OCI-LY7 (cell line): ENCODE measurements at regions not wholly inside any gene's neighbourhood (a gene's known extent, or its start where the extent isn't known, plus 50 kb on each side); places are given as distances from the start of the nearest gene placed in this dataset.

Experiments used
- EZH2phosphoT487 ChIP-seq: fragments of 200-600 bp; sonication (generic); IDR thresholded peaks from 2 replicates; pipeline ENCODE4 v1.6.1; 2018; ENCODE audit warnings: low read depth, borderline replicate concordance, mild to moderate bottlenecking, mixed run types, antibody characterized with exemption, low read length, moderate library complexity, mixed read lengths
- TF ChIP-seq, protein P1 (sequence below): fragments of 200-600 bp; sonication (generic); conservative IDR thresholded peaks from 2 replicates; pipeline ENCODE4 v1.5.1; 2014; ENCODE audit warnings: mild to moderate bottlenecking, antibody characterized with exemption, low read length, moderate library complexity, mixed read lengths

DNA sequence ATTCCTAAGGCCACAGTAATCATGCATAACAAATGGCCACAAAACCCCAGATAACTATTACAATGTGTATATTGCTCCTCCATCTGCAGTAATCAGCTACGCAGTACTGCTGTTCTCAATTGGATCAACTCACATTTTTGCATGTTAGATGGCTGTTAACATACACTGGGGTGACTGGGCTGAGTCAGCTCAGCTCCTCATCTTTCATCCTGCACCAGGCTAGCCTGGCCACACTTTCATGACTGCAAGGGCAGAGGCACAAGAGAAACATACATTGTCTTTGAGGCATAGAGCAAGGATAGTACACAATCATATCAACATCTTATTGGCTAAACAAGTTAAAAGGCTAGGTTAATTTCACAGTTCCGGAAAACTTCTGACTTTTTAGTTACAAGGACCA is 306.6 kb downstream of the SLC6A15 start:
- TF ChIP-seq, protein P1, sequence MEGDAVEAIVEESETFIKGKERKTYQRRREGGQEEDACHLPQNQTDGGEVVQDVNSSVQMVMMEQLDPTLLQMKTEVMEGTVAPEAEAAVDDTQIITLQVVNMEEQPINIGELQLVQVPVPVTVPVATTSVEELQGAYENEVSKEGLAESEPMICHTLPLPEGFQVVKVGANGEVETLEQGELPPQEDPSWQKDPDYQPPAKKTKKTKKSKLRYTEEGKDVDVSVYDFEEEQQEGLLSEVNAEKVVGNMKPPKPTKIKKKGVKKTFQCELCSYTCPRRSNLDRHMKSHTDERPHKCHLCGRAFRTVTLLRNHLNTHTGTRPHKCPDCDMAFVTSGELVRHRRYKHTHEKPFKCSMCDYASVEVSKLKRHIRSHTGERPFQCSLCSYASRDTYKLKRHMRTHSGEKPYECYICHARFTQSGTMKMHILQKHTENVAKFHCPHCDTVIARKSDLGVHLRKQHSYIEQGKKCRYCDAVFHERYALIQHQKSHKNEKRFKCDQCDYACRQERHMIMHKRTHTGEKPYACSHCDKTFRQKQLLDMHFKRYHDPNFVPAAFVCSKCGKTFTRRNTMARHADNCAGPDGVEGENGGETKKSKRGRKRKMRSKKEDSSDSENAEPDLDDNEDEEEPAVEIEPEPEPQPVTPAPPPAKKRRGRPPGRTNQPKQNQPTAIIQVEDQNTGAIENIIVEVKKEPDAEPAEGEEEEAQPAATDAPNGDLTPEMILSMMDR, result no peak
- TF ChIP-seq EZH2phosphoT487, result no peak
